CD4-positive, alpha-beta T cell treated with Interleukin-4 for 4 hours (primary cell): ENCODE measurements at regions not wholly inside any gene's neighbourhood (a gene's known extent, or its start where the extent isn't known, plus 50 kb on each side); places are given as distances from the start of the nearest gene placed in this dataset.
"Not testable (repeated sequence)": the region's sequence is repeated elsewhere in the genome, so short reads cannot be mapped to it uniquely, and the experiment has no call there.

Experiments used
- DNase-seq: peaks from one replicate; pipeline ENCODE4 v3.0.0-alpha.2; 2020

DNA sequence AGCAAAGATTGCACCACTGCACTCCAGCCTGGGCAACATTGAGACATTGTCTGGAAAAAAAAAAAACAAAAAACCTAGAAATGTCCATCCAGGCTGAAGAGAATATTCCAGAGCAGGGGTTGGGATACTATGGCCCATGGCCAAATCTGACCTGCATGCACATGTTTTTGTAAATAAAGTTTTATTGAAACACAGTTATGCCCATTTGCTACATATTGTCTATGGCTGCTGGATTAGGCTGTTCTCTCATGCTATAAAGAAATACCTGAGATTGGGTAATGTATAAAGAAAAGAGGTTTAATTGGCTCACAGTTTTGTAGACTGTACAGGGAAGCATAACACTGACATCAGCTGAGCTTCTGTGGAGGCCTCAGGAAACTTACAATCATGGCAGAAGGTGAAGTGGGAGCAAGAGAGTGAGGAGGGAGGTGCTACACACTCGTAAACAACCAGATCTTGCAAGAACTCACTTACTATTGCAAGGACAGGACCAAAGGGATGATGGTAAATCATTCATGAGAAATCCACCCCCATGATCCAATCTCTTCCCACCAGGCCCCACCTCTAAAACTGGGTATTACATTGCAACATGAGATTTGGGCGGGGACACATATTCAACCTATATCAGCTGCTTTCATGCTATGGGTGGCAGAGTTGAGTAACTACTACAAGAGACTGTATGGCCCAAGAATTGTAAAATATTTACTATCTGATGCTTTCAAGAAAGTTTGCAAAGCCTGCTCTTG lies 137.8 kb upstream of the ROPN1B start:
- DNase-seq, result not testable (repeated sequence)

DNA sequence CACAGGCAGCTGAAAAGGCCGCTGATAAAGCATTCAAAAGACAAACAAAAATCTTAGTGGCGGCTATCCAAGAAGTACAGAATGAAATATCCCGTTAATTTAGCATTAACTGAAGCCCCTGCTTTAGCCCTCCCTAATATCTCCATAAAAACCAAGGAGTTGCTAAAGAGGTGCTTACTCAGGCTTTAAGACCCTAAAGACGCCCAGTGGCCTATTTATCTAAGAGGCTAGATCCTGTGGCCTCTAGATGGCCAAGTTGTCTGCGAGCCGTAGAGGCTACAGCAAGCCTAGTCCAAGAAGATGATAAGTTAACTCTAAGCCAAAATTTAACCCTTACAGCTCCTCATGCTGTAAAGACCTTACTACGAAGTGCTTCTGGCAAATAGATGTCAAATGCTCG lies 133.4 kb upstream of the ROPN1B start:
- not testable (repeated sequence) for DNase-seq

GRCh38 chr3:125836011-125836551 lies 132.9 kb upstream of the ROPN1B start:
- DNase-seq, result peak; percentile 86

DNA sequence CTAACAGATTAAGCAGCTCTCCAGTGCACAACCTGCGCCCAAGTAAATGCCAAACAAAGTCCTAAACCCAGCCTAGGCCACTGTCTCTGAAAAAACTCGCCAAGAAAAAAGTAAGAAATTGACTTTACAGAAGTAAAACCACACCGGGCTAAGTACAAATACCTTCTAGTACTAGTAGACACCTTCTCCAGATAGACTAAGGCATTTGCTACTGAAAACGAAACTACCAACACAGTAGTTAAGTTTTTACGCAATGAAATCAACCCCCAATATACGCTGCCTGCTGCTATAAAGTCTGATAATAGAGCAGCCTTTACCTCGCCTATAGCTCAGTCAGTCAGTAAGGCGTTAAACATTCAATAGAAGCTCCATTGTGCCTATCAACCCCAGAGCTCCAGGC lies 132.2 kb upstream of the ROPN1B start:
- peak; percentile 42 for DNase-seq

DNA sequence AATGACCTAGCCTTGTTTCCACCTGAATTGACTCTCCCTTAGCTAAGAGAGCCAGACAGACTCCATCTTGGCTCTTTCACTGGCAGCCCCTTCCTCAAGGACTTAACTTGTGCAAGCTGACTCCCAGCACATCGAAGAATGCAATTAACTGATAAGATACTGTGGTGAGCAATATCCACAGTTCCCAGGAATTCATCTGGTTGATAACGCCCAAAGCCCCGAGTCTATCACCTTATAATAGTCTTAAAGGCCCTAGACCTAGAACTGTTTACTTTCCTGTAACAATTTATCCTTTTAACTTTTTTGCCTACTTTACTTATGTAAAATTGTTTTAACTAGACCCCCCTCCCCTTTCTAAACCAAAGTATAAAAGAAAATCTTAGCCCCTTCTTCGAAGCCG lies 130.1 kb upstream of the ROPN1B start:
- DNase-seq, result not testable (repeated sequence)

DNA sequence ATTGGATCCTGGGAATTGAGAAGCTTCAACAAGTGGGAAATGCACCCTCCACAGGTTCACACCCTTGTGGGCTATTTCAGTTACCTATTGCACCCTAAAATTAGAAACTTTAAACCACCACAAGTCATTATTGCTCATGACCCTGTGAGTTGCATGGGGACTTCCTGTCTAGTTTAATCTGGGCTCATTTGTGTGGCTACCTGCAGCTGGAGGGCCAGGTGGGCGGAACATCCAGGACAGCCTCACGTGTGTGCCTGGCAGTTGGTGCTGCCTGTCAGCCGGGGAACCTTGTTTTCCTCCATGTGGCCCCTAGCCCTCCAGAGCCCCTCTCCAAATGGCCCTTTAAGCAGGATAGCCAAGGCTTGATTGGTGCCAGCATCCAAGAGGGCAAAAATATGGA lies 128.5 kb upstream of the ROPN1B start:
- not testable (repeated sequence) for DNase-seq

- DNase-seq, result not testable (repeated sequence)
Measured at GRCh38 chr3:125847966-125848365, 121.0 kb upstream of the ROPN1B start.

- DNase-seq, result not testable (repeated sequence)
Measured at GRCh38 chr3:125855006-125855405, 114.0 kb upstream of the ROPN1B start.

DNA sequence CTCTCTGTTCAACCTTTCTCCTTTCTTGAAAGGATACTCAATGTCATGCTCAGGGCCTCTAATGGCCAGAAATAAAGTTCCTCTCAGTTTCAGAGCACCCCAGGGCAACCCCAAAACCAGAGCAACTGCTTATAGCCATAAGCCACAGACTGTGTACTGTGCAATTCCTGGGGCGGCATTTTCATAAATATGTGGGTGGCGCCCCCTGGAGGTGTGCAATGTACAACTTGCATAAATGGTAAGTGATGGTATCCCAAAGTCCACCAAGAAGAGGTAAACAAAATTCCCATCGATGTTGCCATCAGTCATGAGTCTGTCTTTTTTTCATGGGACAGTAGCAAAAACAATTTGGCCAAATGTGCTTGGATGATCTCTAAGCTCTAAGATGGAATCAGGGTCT lies 108.4 kb upstream of the ROPN1B start:
- DNase-seq, result not testable (repeated sequence)

GRCh38 chr3:125862841-125863254 lies 106.1 kb upstream of the ROPN1B start:
- not testable (repeated sequence) for DNase-seq

DNA sequence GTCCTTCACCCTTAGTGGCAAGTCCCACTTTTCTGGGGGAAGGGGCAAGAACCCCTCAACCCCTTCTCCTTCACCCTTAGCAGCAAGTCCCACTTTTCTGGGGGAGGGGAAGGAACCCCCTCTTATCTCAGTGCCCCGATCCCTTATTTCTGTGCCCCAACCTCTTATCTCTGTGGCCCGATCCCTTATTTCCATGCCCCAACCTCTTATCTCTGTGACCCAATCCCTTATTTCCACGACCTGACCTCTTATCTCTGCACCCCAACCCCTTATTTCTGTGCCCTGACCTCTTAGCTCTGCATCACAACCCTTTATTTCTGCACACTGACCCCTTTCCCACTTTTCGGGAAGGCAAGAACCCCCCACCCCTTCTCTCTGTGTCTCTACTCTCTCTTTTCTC lies 104.4 kb upstream of the ROPN1B start:
- DNase-seq, result not testable (repeated sequence)

- DNase-seq, result not testable (repeated sequence)
Measured at GRCh38 chr3:125886006-125886405, 83.0 kb upstream of the ROPN1B start.

- not testable (repeated sequence) for DNase-seq
Measured at GRCh38 chr3:125899181-125899580, 69.8 kb upstream of the ROPN1B start.

GRCh38 chr3:125901473-125901872 lies 67.5 kb upstream of the ROPN1B start:
- not testable (repeated sequence) for DNase-seq

GRCh38 chr3:125903780-125904455 lies 65.1 kb upstream of the ROPN1B start:
- not testable (repeated sequence) for DNase-seq

DNA sequence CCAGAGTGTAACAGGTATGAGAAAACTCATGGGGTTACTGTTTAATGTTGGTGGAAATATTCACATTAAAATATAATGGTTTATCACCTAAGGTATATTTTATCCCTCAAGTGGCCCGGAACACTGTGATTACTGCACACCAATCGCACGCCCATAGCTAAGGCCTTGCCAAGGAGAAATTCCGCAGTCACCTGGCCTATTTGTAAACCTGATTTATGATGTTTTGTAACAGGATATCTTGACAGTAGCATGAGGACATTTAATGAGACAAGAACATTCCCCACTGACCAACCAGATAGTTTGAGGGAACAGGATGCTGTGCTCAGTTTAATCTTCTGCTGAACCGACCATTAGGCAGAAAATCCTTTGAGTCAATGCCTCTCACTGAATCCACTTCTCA lies 61.7 kb upstream of the ROPN1B start:
- not testable (repeated sequence) for DNase-seq

- DNase-seq, result not testable (repeated sequence)
Measured at GRCh38 chr3:125910851-125911250, 58.1 kb upstream of the ROPN1B start.

DNA sequence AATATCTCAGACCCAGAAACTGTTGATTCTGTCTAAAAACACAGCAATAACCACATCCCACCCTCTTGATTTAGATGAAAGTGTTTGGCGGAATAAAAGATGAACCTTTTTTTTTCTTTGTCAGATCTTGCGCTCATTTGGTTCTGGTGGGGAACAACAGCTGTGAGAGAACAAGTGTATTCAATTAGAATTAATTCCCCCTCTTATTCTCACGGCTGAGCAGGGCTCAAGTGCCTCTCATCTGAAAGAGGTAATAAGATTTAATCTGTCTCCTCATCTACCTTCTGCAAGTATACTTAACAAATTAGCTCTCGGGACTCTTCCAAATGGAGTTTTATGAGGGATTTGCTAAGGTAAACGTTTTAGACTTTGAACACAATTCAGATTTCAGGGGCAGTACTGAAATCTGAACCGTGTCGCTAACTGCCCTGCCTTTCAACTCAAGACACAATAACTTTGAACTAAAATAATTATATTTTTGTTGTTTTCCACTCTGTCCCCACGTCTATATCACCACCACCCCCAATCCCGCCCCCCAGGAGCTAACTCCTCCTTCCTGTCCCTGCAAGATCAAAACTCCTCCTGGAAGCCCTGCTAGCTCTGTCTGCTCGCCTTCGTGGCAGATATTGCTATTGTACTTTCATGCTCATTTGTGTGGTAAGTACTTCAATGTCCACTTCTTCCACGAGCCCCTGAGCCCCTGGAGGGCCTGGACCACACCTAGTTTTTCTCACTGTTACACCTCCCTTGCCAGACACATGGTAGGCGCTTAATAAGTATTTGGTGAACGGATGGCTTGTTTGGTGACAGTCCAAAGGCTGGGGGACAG lies 54.2 kb upstream of the ROPN1B start:
- DNase-seq, result not testable (repeated sequence)

- not testable (repeated sequence) for DNase-seq
Measured at GRCh38 chr3:125915437-125915787, 53.6 kb upstream of the ROPN1B start.

GRCh38 chr3:125915792-125916375 lies 53.1 kb upstream of the ROPN1B start:
- DNase-seq, result peak; percentile 100

DNA sequence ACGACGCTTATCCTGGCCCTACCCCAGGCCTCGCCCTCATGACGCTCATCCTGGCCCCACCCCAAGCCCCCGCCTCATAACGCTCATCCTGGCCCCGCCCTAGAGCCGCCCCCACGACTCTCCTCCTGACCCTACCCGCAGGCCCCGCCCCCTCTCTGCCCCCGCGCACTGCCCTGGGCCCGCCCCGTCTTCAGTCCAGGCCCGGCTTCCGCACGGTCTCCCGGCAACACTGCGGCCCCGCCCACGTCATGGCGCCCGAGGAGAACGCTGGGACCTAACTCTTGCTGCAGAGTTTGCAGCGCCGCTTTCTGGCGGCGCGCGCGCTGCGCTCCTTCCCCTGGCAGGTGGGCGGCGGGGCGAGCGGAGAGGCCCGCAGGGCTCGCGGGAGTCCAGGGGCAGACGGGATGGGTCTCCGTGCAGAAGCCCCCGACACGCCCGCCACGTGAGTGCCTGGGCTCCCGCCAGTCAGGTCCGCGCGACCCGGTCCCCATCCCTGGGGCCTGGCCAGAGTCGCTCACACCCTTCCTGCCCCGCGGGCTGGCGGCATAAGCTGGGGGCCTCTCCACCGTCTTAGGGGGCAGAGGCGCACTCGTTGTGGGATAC lies 52.5 kb upstream of the ROPN1B start:
- DNase-seq, result no peak

DNA sequence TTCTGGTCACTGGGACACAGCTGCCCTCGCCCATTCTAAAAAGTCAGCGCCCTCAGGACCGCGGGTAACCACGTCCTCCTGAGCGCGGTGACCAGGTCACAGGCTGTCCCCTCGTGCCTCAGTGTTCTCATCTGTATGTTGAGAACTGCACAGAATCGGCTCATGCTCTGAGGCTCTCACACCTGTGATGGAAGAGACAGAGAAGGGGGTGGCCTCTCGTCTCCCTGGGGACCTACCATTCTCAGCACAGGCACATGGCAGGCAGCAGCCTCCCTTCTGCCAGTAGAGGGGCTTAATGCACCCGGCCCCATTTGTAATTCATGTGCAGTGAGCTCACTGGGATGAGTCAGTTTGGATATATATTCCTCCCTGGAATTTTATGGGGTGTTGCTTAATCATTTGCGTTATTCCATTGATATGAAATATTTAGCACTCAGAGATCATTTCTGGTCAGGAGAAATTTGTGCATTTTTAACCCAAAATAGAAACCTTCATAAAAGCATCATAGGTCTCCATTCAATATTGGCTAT lies 51.9 kb upstream of the ROPN1B start:
- peak; percentile 10 for DNase-seq
